HCT116 (cell line): ENCODE measurements at regions not wholly inside any gene's neighbourhood (a gene's known extent, or its start where the extent isn't known, plus 50 kb on each side); places are given as distances from the start of the nearest gene placed in this dataset.

Experiments
- ATAC-seq: fragments of 200-7000 bp; cut with Tn5 transposase; 2 replicates; pipeline ENCODE4 v1.9.1; 2020; ENCODE audit warnings: mild to moderate bottlenecking, moderate library complexity
- BruUV-seq: library from RNA; stranded (reverse); fragments of 400-500 nt; replicated peaks from 2 replicates; lab custom pipeline; 2021; lab: Mats Ljungman, UMichigan
- CTCF ChIA-PET: fragments of 300-600 bp; sonication (Branson Sonifier 250); formaldehyde crosslinking; loops from one replicate; lab custom pipeline; 2021; ENCODE audit warnings: antibody characterized with exemption; lab: Charles Lee
- POLR2A ChIA-PET: fragments of 300-600, 350-600 bp; sonication (Branson Sonifier 250); formaldehyde crosslinking; loops from one replicate; lab custom pipeline; 2021; ENCODE audit warnings: antibody characterized with exemption; lab: Charles Lee
- RAD21 ChIA-PET, 2 experiments: fragments of 300-600 bp; sonication (Branson Sonifier 250); formaldehyde crosslinking; loops; one replicate each; lab custom pipeline; 2023; ENCODE audit warnings: low total read pairs in 2 of 2; ENCODE audit not compliant: uncharacterized antibody in 2 of 2, unreplicated experiment in 2 of 2, low non-redundant PET in 1 of 2; lab: Charles Lee
- DNase-seq: peaks from one replicate; pipeline ENCODE4 v3.0.0-alpha.2; 2010; ENCODE audit warnings: low read depth, low spot score
- H2AFZ ChIP-seq: fragments of 200-600 bp; shearing (Covaris generic), sonication (generic); 2 replicates; pipeline ENCODE4 v1.6.1; 2017; ENCODE audit warnings: low read depth, mixed run types, mixed read lengths, antibody characterized with exemption, low read length; ENCODE audit not compliant: poor library complexity, severe bottlenecking
- H3K27ac ChIP-seq: 2 replicates; pipeline ENCODE4 v1.5.1; 2012; ENCODE audit warnings: low read depth, low read length
- H3K27me3 ChIP-seq: fragments of 200-600 bp; sonication (generic); 2 replicates; pipeline ENCODE4 v1.6.1; 2016; ENCODE audit warnings: mixed run types, low read length, mixed read lengths; ENCODE audit not compliant: insufficient read depth
- H3K36me3 ChIP-seq, 2 experiments: fragments of 200-500 bp in 1 of 2; fragments of 200-600 bp in 1 of 2; sonication (Bioruptor generic) in 1 of 2; sonication (generic) in 1 of 2; 2 replicates each; pipeline versions ENCODE4 v1.5.1 to v1.6.1; 2014 to 2016; ENCODE audit warnings: low read length in 2 of 2, inconsistent platforms in 1 of 2, mixed read lengths in 1 of 2, mixed run types in 1 of 2; ENCODE audit not compliant: insufficient read depth in 2 of 2, control insufficient read depth in 1 of 2
- H3K4me1 ChIP-seq, 2 experiments: fragments of 200-600 bp in 1 of 2; sonication (generic) in 1 of 2; 2 replicates each; pipeline versions ENCODE4 v1.5.1 to v1.6.1; 2012 to 2017; ENCODE audit warnings: low read length in 2 of 2, inconsistent platforms in 1 of 2, mild to moderate bottlenecking in 1 of 2, mixed read lengths in 1 of 2, mixed run types in 1 of 2, moderate library complexity in 1 of 2; ENCODE audit not compliant: insufficient read depth in 2 of 2, control insufficient read depth in 1 of 2
- H3K4me2 ChIP-seq: fragments of 200-600 bp; sonication (generic); 2 replicates; pipeline ENCODE4 v1.6.1; 2017; ENCODE audit warnings: mixed run types, low read length, mixed read lengths
- H3K4me3 ChIP-seq, 2 experiments: fragments of 200-600 bp in 1 of 2; sonication (generic) in 1 of 2; replicated peaks in 1 of 2; 2 replicates each; pipeline ENCODE4 v1.5.1; 2011 to 2016; ENCODE audit warnings: low read length in 2 of 2, control low read depth in 1 of 2, low read depth in 1 of 2, mild to moderate bottlenecking in 1 of 2, mixed read lengths in 1 of 2, mixed run types in 1 of 2
- H3K79me2 ChIP-seq: fragments of 200-600 bp; sonication (generic); 2 replicates; pipeline ENCODE4 v1.6.1; 2017; ENCODE audit warnings: mild to moderate bottlenecking, mixed run types, low read length, moderate library complexity, mixed read lengths; ENCODE audit not compliant: insufficient read depth
- H3K9ac ChIP-seq: fragments of 200-600 bp; sonication (generic); 2 replicates; pipeline ENCODE4 v1.6.1; 2016; ENCODE audit warnings: low read length, mixed read lengths
- H3K9me2 ChIP-seq: fragments of 200-600 bp; sonication (generic), shearing (Covaris generic); 2 replicates; pipeline ENCODE4 v1.6.1; 2017; ENCODE audit warnings: mixed run types, mild to moderate bottlenecking, moderate library complexity; ENCODE audit not compliant: insufficient read depth
- H3K9me3 ChIP-seq, 2 experiments: fragments of 200-500 bp in 1 of 2; fragments of 200-600 bp in 1 of 2; sonication (Bioruptor generic) in 1 of 2; sonication (generic) in 1 of 2; 2 replicates each; pipeline ENCODE4 v1.6.1; 2014 to 2017; ENCODE audit warnings: low read length in 2 of 2, mixed read lengths in 2 of 2, inconsistent platforms in 1 of 2, low read depth in 1 of 2, mild to moderate bottlenecking in 1 of 2, mixed run types in 1 of 2, moderate library complexity in 1 of 2; ENCODE audit not compliant: control insufficient read depth in 1 of 2, insufficient read depth in 1 of 2
- H4K20me1 ChIP-seq: fragments of 200-600 bp; sonication (generic), shearing (Covaris generic); 2 replicates; pipeline ENCODE4 v1.6.1; 2017; ENCODE audit warnings: mixed run types, mild to moderate bottlenecking, moderate library complexity; ENCODE audit not compliant: insufficient read depth
- CBX3 ChIP-seq: IDR thresholded peaks from 2 replicates; pipeline ENCODE4 v1.6.1; 2012; ENCODE audit warnings: low read depth
- CTCF ChIP-seq, 3 experiments: fragments of 200-600 bp in 1 of 3; sonication (generic) in 1 of 3; IDR thresholded peaks in 2 of 3; conservative IDR thresholded peaks in 1 of 3; 2 replicates each; pipeline ENCODE4 v1.5.1; 2012 to 2017; ENCODE audit warnings: low read depth in 2 of 3, low read length in 2 of 3, antibody characterized with exemption in 1 of 3, borderline replicate concordance in 1 of 3, control low read depth in 1 of 3, mild to moderate bottlenecking in 1 of 3, mixed read lengths in 1 of 3, mixed run types in 1 of 3, moderate library complexity in 1 of 3; ENCODE audit not compliant: insufficient read depth in 1 of 3
- ELF1 ChIP-seq: IDR thresholded peaks from 2 replicates; pipeline ENCODE4 v1.6.1; 2012; ENCODE audit warnings: low read depth, borderline replicate concordance
- EZH2phosphoT487 ChIP-seq: fragments of 200-600 bp; IDR thresholded peaks from 2 replicates; pipeline ENCODE4 v1.6.1; 2018; ENCODE audit warnings: antibody characterized with exemption, borderline replicate concordance
- FOSL1 ChIP-seq: IDR thresholded peaks from 2 replicates; pipeline ENCODE4 v1.6.1; 2012; ENCODE audit warnings: low read depth
- MAX ChIP-seq: IDR thresholded peaks from 2 replicates; pipeline ENCODE4 v1.6.1; 2012
- RAD21 ChIP-seq: IDR thresholded peaks from 2 replicates; pipeline ENCODE4 v1.6.1; 2012; ENCODE audit warnings: low read depth, mild to moderate bottlenecking
- REST ChIP-seq: IDR thresholded peaks from 2 replicates; pipeline ENCODE4 v1.6.1; 2012; ENCODE audit warnings: low read depth
- SIN3A ChIP-seq: IDR thresholded peaks from 2 replicates; pipeline ENCODE4 v1.6.1; 2012; ENCODE audit warnings: low read depth
- SP1 ChIP-seq: IDR thresholded peaks from 2 replicates; pipeline ENCODE4 v1.6.1; 2012; ENCODE audit warnings: low read depth
- SRF ChIP-seq: IDR thresholded peaks from 2 replicates; pipeline ENCODE4 v1.6.1; 2012; ENCODE audit warnings: low read depth
- TCF7L2 ChIP-seq: IDR thresholded peaks from 2 replicates; pipeline ENCODE4 v1.7.0; 2011; ENCODE audit warnings: borderline replicate concordance, inconsistent platforms; ENCODE audit not compliant: insufficient read depth, insufficient read length; ENCODE audit errors: extremely low read depth
- YY1 ChIP-seq: IDR thresholded peaks from 2 replicates; pipeline ENCODE4 v1.6.1; 2011; ENCODE audit warnings: low read length, low read depth, moderate library complexity, mild to moderate bottlenecking; ENCODE audit not compliant: insufficient replicate concordance; ENCODE audit errors: extremely low read depth
- ZBTB33 ChIP-seq: IDR thresholded peaks from 2 replicates; pipeline ENCODE4 v1.6.1; 2011; ENCODE audit warnings: mild to moderate bottlenecking, low read length, moderate library complexity; ENCODE audit not compliant: insufficient replicate concordance; ENCODE audit errors: extremely low read depth
- ZFX ChIP-seq: fragments of 450-650 bp; IDR thresholded peaks from 2 replicates; pipeline ENCODE4 v1.6.1; 2017
- intact Hi-C: fragments of 100-400 bp; cut with micrococcal nuclease; formaldehyde crosslinking; loops from 2 replicates; pipeline ENCODE4 v1.10.0; 2022

- TF ChIP-seq CTCF (IDR thresholded peaks at IDR 0.05 in 2 of 3, conservative IDR thresholded peaks at IDR 0.05 in 1 of 3; ENCODE audit: borderline replicate concordance in 1 of 3, insufficient read depth in 1 of 3, low read depth in 2 of 3, low read length in 2 of 3) (no peak), SP1 (no peak), ZBTB33 (no peak)
Observed at GRCh38 chr3:18648159-18648558, 223.0 kb upstream of the SATB1 start (continued).

- CTCF ChIA-PET: no interaction called here
- intact Hi-C loops: no loop called here
- BruUV-seq: no TSS peak
- Histone ChIP-seq H3K9ac (no peak overlapping the region), H3K27ac (no peak overlapping the region), H3K27me3 (peaks cover 6% of the 10 kb centered on the region; the same call in 1 of the 2 replicates), H3K79me2 (no peaks in the 10 kb centered on the region), H3K4me2 (no peak overlapping the region), H3K9me2 (no peaks in the 10 kb centered on the region), H3K9me3 (no peaks in the 10 kb centered on the region), H3K36me3 (no peaks in the 10 kb centered on the region), H3K4me1 (no peaks in the 10 kb centered on the region), H3K4me3 (no peak overlapping the region), H2AFZ (no peak overlapping the region), H4K20me1 (no peaks in the 10 kb centered on the region)
- RAD21 ChIA-PET: no interaction called here
- POLR2A ChIA-PET: no interaction called here
- ATAC-seq: no peak
- no peak for DNase-seq
- no peak for TF ChIP-seq REST
- TF ChIP-seq FOSL1: no peak
- no peak for TF ChIP-seq YY1
- TF ChIP-seq ELF1: no peak
- TF ChIP-seq SP1: no peak
- TF ChIP-seq RAD21: no peak
- TF ChIP-seq ZFX: no peak
- no peak for TF ChIP-seq SIN3A
- TF ChIP-seq CTCF (IDR thresholded peaks at IDR 0.05 in 2 of 3, conservative IDR thresholded peaks at IDR 0.05 in 1 of 3; ENCODE audit: borderline replicate concordance in 1 of 3, insufficient read depth in 1 of 3, low read depth in 2 of 3, low read length in 2 of 3): no peak
- TF ChIP-seq CBX3: no peak
- no peak for TF ChIP-seq MAX
- no peak for TF ChIP-seq TCF7L2
- no peak for TF ChIP-seq EZH2phosphoT487
- TF ChIP-seq SRF: no peak
Observed at GRCh38 chr3:18645619-18646018, 220.5 kb upstream of the SATB1 start.
